K562 (cell line): ENCODE measurements at regions not wholly inside any gene's neighbourhood (a gene's known extent, or its start where the extent isn't known, plus 50 kb on each side); places are given as distances from the start of the nearest gene placed in this dataset.
A peak's percentile ranks its signal among the peaks of the same experiment; 100 is the strongest.

Experiments used
- C11orf30 ChIP-seq: fragments of 450-650 bp; IDR thresholded peaks from 2 replicates; pipeline ENCODE4 v1.6.1; 2016; ENCODE audit warnings: low read depth, mild to moderate bottlenecking
- EGR1 ChIP-seq: fragments of 450-650 bp; conservative IDR thresholded peaks from 2 replicates; pipeline ENCODE4 v1.6.1; 2017; ENCODE audit warnings: mild to moderate bottlenecking
- HDAC1 ChIP-seq, 2 experiments: fragments of 450-650 bp; IDR thresholded peaks; 2 replicates each; pipeline ENCODE4 v1.6.1; 2016 to 2017; ENCODE audit warnings: inconsistent platforms in 1 of 2, mild to moderate bottlenecking in 1 of 2, moderate library complexity in 1 of 2
- HSF4 ChIP-seq: fragments of 250-450 bp; sonication (Bioruptor Pico); IDR thresholded peaks from 2 replicates; pipeline ENCODE4 v2.1.2; 2022; ENCODE audit warnings: mild to moderate bottlenecking, moderate library complexity, borderline replicate concordance
- JUND ChIP-seq, 2 experiments: IDR thresholded peaks; 2 replicates in 1 of 2; 3 replicates in 1 of 2; pipeline ENCODE4 v1.6.1; 2011; ENCODE audit warnings: borderline replicate concordance in 2 of 2, low read depth in 2 of 2, low read length in 2 of 2, improper control_type of control experiment in 1 of 2, missing biosample characterization in 1 of 2, missing genetic modification characterization in 1 of 2, missing genetic modification reagents in 1 of 2
- MAZ ChIP-seq, 2 experiments: fragments of 450-650 bp in 1 of 2; sonication (generic) in 1 of 2; formaldehyde crosslinking; IDR thresholded peaks in 1 of 2; conservative IDR thresholded peaks in 1 of 2; 2 replicates each; pipeline versions ENCODE4 v1.4.0 to v1.5.0; 2020; ENCODE audit warnings: mild to moderate bottlenecking in 1 of 2, missing genetic modification reagents in 1 of 2
- NCOA6 ChIP-seq: fragments of 450-650 bp; IDR thresholded peaks from 2 replicates; pipeline ENCODE4 v1.6.1; 2017; ENCODE audit warnings: mild to moderate bottlenecking
- NFXL1 ChIP-seq: fragments of 450-650 bp; formaldehyde crosslinking; IDR thresholded peaks from 2 replicates; pipeline ENCODE4 v1.4.0; 2021; ENCODE audit warnings: mild to moderate bottlenecking
- POLR2A ChIP-seq: fragments of 450-650 bp; conservative IDR thresholded peaks from 2 replicates; pipeline ENCODE4 v1.6.1; 2016
- TCF3 ChIP-seq: sonication (generic); formaldehyde crosslinking; IDR thresholded peaks from 2 replicates; pipeline ENCODE4 v1.4.0; 2020; ENCODE audit warnings: mild to moderate bottlenecking, missing genetic modification reagents
- TCFL5 ChIP-seq: fragments of 250-450 bp; sonication (Bioruptor Pico); conservative IDR thresholded peaks from 2 replicates; pipeline ENCODE4 v1.6.1; 2021; ENCODE audit warnings: mild to moderate bottlenecking, moderate library complexity, matching md5 sums
- ZNF12 ChIP-seq: sonication (generic); formaldehyde crosslinking; IDR thresholded peaks from 2 replicates; pipeline ENCODE4 v1.4.0; 2020; ENCODE audit warnings: mild to moderate bottlenecking, missing genetic modification reagents
- ZNF445 ChIP-seq: fragments of 250-450 bp; sonication (Bioruptor Pico); IDR thresholded peaks from 2 replicates; pipeline ENCODE4 v1.4.0; 2020; ENCODE audit warnings: low read depth, mild to moderate bottlenecking, moderate library complexity
- ZNF79 ChIP-seq: fragments of 250-450 bp; sonication (Bioruptor Pico); IDR thresholded peaks from 2 replicates; pipeline ENCODE4 v1.4.0; 2020; ENCODE audit warnings: low read depth, mild to moderate bottlenecking, moderate library complexity
- TF ChIP-seq, protein P1 (sequence below): fragments of 450-650 bp; IDR thresholded peaks from 2 replicates; pipeline ENCODE4 v1.6.1; 2014; ENCODE audit warnings: low read depth, mild to moderate bottlenecking, moderate library complexity, borderline replicate concordance
- TF ChIP-seq, protein P2 (sequence below): sonication (generic); formaldehyde crosslinking; IDR thresholded peaks from 2 replicates; pipeline ENCODE4 v1.8.0; 2022; ENCODE audit warnings: missing genetic modification reagents, mild to moderate bottlenecking, moderate library complexity, borderline replicate concordance
- TF ChIP-seq, protein P3 (sequence below): fragments of 450-650 bp; IDR thresholded peaks from 2 replicates; pipeline ENCODE4 v1.6.1; 2016; ENCODE audit warnings: borderline replicate concordance

DNA sequence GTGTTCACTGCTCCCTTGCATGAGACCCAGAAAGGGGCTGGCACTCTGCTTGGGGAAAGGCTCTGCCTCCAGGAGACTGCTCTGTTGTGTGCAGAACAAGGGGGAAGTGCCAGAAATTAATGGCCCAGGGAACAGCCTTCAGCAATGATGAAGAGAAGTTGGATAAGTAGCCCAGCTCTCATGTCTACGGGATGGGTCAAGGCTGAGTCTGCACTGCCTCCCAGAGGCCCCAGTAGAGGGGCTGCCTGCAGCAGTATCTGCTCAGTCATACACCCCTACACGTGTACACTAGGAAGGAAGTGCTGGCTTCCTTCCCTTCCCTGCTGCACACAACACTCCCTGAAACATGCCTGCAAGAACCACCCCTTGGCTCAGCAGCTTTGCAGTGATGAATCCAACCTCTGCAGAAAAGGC, 54.6 kb upstream of the URI1 start (continued):
- TF ChIP-seq, protein P1, sequence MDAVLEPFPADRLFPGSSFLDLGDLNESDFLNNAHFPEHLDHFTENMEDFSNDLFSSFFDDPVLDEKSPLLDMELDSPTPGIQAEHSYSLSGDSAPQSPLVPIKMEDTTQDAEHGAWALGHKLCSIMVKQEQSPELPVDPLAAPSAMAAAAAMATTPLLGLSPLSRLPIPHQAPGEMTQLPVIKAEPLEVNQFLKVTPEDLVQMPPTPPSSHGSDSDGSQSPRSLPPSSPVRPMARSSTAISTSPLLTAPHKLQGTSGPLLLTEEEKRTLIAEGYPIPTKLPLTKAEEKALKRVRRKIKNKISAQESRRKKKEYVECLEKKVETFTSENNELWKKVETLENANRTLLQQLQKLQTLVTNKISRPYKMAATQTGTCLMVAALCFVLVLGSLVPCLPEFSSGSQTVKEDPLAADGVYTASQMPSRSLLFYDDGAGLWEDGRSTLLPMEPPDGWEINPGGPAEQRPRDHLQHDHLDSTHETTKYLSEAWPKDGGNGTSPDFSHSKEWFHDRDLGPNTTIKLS: 0 out of 2 replicates have a peak, but pooled peaks have one; percentile 38
- TF ChIP-seq NCOA6 (no peak), HSF4 (CRISPR knock-in tag) (no peak), TCF3 (no peak), ZNF12 (no peak), EGR1 (no peak), ZNF79 (CRISPR knock-in tag) (no peak), JUND (IDR thresholded peaks at IDR 0.05; ENCODE audit: borderline replicate concordance, low read depth, low read length) (peak; percentile 23; the same call in 1 of the 2 replicates), JUND (tag; IDR thresholded peaks at IDR 0.05; ENCODE audit: borderline replicate concordance, low read depth, low read length) (no peak), C11orf30 (peak; percentile 25; the same call in 1 of the 2 replicates), TCFL5 (CRISPR knock-in tag) (no peak), MAZ (CRISPR knock-in tag; conservative IDR thresholded peaks at IDR 0.05 in 1 of 2, IDR thresholded peaks at IDR 0.05 in 1 of 2) (0 out of 4 replicates have a peak, but pooled peaks of 1 of the 2 experiments have one; percentile 24), NFXL1 (no peak), POLR2A (no peak), HDAC1 (IDR thresholded peaks at IDR 0.05) (peak in 1 of 2 experiments; percentile 24; a peak in 1 of 4 replicates), ZNF445 (CRISPR knock-in tag) (no peak)
- TF ChIP-seq, protein P2, sequence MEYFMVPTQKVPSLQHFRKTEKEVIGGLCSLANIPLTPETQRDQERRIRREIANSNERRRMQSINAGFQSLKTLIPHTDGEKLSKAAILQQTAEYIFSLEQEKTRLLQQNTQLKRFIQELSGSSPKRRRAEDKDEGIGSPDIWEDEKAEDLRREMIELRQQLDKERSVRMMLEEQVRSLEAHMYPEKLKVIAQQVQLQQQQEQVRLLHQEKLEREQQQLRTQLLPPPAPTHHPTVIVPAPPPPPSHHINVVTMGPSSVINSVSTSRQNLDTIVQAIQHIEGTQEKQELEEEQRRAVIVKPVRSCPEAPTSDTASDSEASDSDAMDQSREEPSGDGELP: no peak
- TF ChIP-seq, protein P3, sequence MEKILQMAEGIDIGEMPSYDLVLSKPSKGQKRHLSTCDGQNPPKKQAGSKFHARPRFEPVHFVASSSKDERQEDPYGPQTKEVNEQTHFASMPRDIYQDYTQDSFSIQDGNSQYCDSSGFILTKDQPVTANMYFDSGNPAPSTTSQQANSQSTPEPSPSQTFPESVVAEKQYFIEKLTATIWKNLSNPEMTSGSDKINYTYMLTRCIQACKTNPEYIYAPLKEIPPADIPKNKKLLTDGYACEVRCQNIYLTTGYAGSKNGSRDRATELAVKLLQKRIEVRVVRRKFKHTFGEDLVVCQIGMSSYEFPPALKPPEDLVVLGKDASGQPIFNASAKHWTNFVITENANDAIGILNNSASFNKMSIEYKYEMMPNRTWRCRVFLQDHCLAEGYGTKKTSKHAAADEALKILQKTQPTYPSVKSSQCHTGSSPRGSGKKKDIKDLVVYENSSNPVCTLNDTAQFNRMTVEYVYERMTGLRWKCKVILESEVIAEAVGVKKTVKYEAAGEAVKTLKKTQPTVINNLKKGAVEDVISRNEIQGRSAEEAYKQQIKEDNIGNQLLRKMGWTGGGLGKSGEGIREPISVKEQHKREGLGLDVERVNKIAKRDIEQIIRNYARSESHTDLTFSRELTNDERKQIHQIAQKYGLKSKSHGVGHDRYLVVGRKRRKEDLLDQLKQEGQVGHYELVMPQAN: no peak
